GM23338 (cell line): ENCODE measurements at regions not wholly inside any gene's neighbourhood (a gene's known extent, or its start where the extent isn't known, plus 50 kb on each side); places are given as distances from the start of the nearest gene placed in this dataset.

Experiments used
- ATAC-seq: fragments of 200-7000 bp; cut with Tn5 transposase; 3 replicates; pipeline ENCODE4 v1.9.1; 2020
- DNase-seq: peaks from one replicate; pipeline ENCODE4 v3.0.0-alpha.2; 2015; ENCODE audit warnings: low spot score
- H2AFZ ChIP-seq: fragments of 200-600 bp; sonication (generic); 2 replicates; pipeline ENCODE4 v1.8.0; 2016; ENCODE audit warnings: antibody characterized with exemption, mild to moderate bottlenecking, moderate library complexity
- H3F3A ChIP-seq: fragments of 200-600 bp; sonication (generic); replicated peaks from 2 replicates; pipeline ENCODE4 v1.8.0; 2017; ENCODE audit warnings: antibody characterized with exemption, mixed run types, low read depth
- H3K27ac ChIP-seq: fragments of 200-600 bp; sonication (generic); 2 replicates; pipeline ENCODE4 v1.6.1; 2016; ENCODE audit warnings: low read depth
- H3K27me3 ChIP-seq: fragments of 200-600 bp; sonication (generic); 2 replicates; pipeline ENCODE4 v1.8.0; 2016; ENCODE audit warnings: mild to moderate bottlenecking, mixed run types, moderate library complexity; ENCODE audit not compliant: insufficient read depth
- H3K36me3 ChIP-seq: fragments of 200-600 bp; sonication (generic); 2 replicates; pipeline ENCODE4 v1.8.0; 2016; ENCODE audit warnings: mild to moderate bottlenecking; ENCODE audit not compliant: insufficient read depth
- H3K4me1 ChIP-seq: fragments of 200-600 bp; sonication (generic); 2 replicates; pipeline ENCODE4 v1.8.0; 2016; ENCODE audit warnings: mild to moderate bottlenecking, moderate library complexity; ENCODE audit not compliant: insufficient read depth
- H3K4me2 ChIP-seq: fragments of 200-600 bp; sonication (generic); 2 replicates; pipeline ENCODE4 v1.7.1; 2017; ENCODE audit warnings: mixed run types
- H3K4me3 ChIP-seq: fragments of 200-600 bp; sonication (generic); 2 replicates; pipeline ENCODE4 v1.6.1; 2016; ENCODE audit warnings: mixed run types
- H3K79me2 ChIP-seq: fragments of 200-600 bp; sonication (generic); replicated peaks from 2 replicates; pipeline ENCODE4 v1.8.0; 2017; ENCODE audit warnings: mild to moderate bottlenecking; ENCODE audit not compliant: insufficient read depth
- H3K9me2 ChIP-seq: fragments of 200-600 bp; sonication (generic); 2 replicates; pipeline ENCODE4 v1.8.0; 2017; ENCODE audit not compliant: insufficient read depth
- H4K20me1 ChIP-seq: fragments of 200-600 bp; sonication (generic); replicated peaks from 2 replicates; pipeline ENCODE4 v1.8.0; 2017; ENCODE audit warnings: mild to moderate bottlenecking; ENCODE audit not compliant: insufficient read depth
- H3K27ac Mint-ChIP-seq: 2 replicates; pipeline ENCODE4 v1.8.0; 2020; ENCODE audit warnings: inconsistent platforms, mild to moderate bottlenecking, moderate library complexity, mixed read lengths
- H3K27me3 Mint-ChIP-seq: 3 replicates; pipeline ENCODE4 v1.8.0; 2022; ENCODE audit warnings: low read depth, mild to moderate bottlenecking, moderate library complexity, mixed read lengths, inconsistent platforms; ENCODE audit not compliant: insufficient read depth, poor library complexity
- H3K36me3 Mint-ChIP-seq: 3 replicates; pipeline ENCODE4 v1.8.0; 2021; ENCODE audit warnings: low read depth, mild to moderate bottlenecking, inconsistent platforms, moderate library complexity, mixed read lengths
- H3K4me1 Mint-ChIP-seq: 3 replicates; pipeline ENCODE4 v1.8.0; 2020; ENCODE audit warnings: mild to moderate bottlenecking, inconsistent platforms, mixed read lengths
- H3K4me3 Mint-ChIP-seq: 3 replicates; pipeline ENCODE4 v1.8.0; 2021; ENCODE audit warnings: moderate library complexity, mild to moderate bottlenecking, inconsistent platforms, mixed read lengths
- H3K9me3 Mint-ChIP-seq: 3 replicates; pipeline ENCODE4 v1.8.0; 2020; ENCODE audit warnings: moderate library complexity, mild to moderate bottlenecking, inconsistent platforms, mixed read lengths
- CREB1 ChIP-seq: fragments of 250-450 bp; sonication (Bioruptor Pico); IDR thresholded peaks from 2 replicates; pipeline ENCODE4 v1.5.0; 2020; ENCODE audit warnings: low read depth, mild to moderate bottlenecking, moderate library complexity
- CTCF ChIP-seq, 2 experiments: fragments of 200-600 bp in 1 of 2; sonication (generic) in 1 of 2; conservative IDR thresholded peaks; 2 replicates each; pipeline versions ENCODE4 v1.5.1 to v1.6.1; 2016 to 2017; ENCODE audit warnings: antibody characterized with exemption in 2 of 2, low read depth in 2 of 2, mild to moderate bottlenecking in 2 of 2, moderate library complexity in 1 of 2
- ETS1 ChIP-seq: IDR thresholded peaks from 2 replicates; pipeline ENCODE4 v1.6.1; 2016; ENCODE audit warnings: antibody characterized with exemption
- EZH2 ChIP-seq: fragments of 200-600 bp; sonication (generic); IDR thresholded peaks from one replicate; pipeline ENCODE4 v1.8.0; 2017; ENCODE audit warnings: antibody characterized with exemption, mild to moderate bottlenecking, low read depth; ENCODE audit not compliant: unreplicated experiment
- EZH2phosphoT487 ChIP-seq: fragments of 200-600 bp; sonication (generic); IDR thresholded peaks from one replicate; pipeline ENCODE4 v1.8.1; 2018; ENCODE audit warnings: antibody characterized with exemption; ENCODE audit not compliant: unreplicated experiment
- JUNB ChIP-seq: IDR thresholded peaks from one replicate; pipeline ENCODE4 v1.6.1; 2016; ENCODE audit warnings: antibody characterized with exemption; ENCODE audit not compliant: unreplicated experiment
- NANOG ChIP-seq: IDR thresholded peaks from 2 replicates; pipeline ENCODE4 v1.6.1; 2016; ENCODE audit warnings: antibody characterized with exemption, borderline replicate concordance
- POLR2AphosphoS5 ChIP-seq: IDR thresholded peaks from 2 replicates; pipeline ENCODE4 v1.6.1; 2016; ENCODE audit warnings: antibody characterized with exemption, low read depth
- REST ChIP-seq: IDR thresholded peaks from one replicate; pipeline ENCODE4 v1.6.1; 2018; ENCODE audit warnings: antibody characterized with exemption; ENCODE audit not compliant: unreplicated experiment
- STAT1 ChIP-seq: IDR thresholded peaks from one replicate; pipeline ENCODE4 v1.6.1; 2016; ENCODE audit warnings: antibody characterized with exemption; ENCODE audit not compliant: unreplicated experiment
- ZNF114 ChIP-seq: fragments of 250-450 bp; sonication (Bioruptor Pico); IDR thresholded peaks from 2 replicates; pipeline ENCODE4 v1.5.0; 2020; ENCODE audit warnings: mild to moderate bottlenecking, moderate library complexity
- ZNF331 ChIP-seq: fragments of 250-450 bp; sonication (Bioruptor Pico); IDR thresholded peaks from 2 replicates; pipeline ENCODE4 v1.5.0; 2020; ENCODE audit warnings: low read depth, mild to moderate bottlenecking, moderate library complexity

GRCh38 chr2:2848198-2848597, 517.1 kb upstream of the MYT1L start:
- H3K27me3 Mint-ChIP-seq: peaks cover 9% of the 10 kb centered on the region
- H3K4me3 ChIP-seq: no peak overlapping the region
- H3K4me2 ChIP-seq: no peak overlapping the region
- no peak for ATAC-seq
- H3K36me3 Mint-ChIP-seq: no peaks in the 10 kb centered on the region
- H3K27me3 ChIP-seq: no peaks in the 10 kb centered on the region
- H3K4me1 Mint-ChIP-seq: peaks cover 13% of the 10 kb centered on the region; the same call in 2 of the 3 replicates
- no peak overlapping the region for H2AFZ ChIP-seq
- TF ChIP-seq POLR2AphosphoS5: no peak
- no peak for TF ChIP-seq REST
- no peak for TF ChIP-seq CREB1
- no peak for TF ChIP-seq ZNF331 (CRISPR knock-in tag)
- TF ChIP-seq EZH2phosphoT487: no peak
- no peaks in the 10 kb centered on the region for H3K9me3 Mint-ChIP-seq
- H3K79me2 ChIP-seq: no peaks in the 10 kb centered on the region
- no peak for DNase-seq
- H3K36me3 ChIP-seq: no peaks in the 10 kb centered on the region
- no peak overlapping the region for H3K4me3 Mint-ChIP-seq
- peaks cover 9% of the 10 kb centered on the region; the same call in 1 of the 2 replicates for H3K9me2 ChIP-seq
- no peaks in the 10 kb centered on the region; the same call in 1 of the 2 replicates for H3F3A ChIP-seq
- no peak overlapping the region for H3K27ac ChIP-seq
- H3K27ac Mint-ChIP-seq: no peak overlapping the region
- no peaks in the 10 kb centered on the region for H4K20me1 ChIP-seq
- H3K4me1 ChIP-seq: no peaks in the 10 kb centered on the region

GRCh38 chr2:2847209-2847676, 516.2 kb upstream of the MYT1L start:
- H3K4me3 ChIP-seq: no peak overlapping the region
- TF ChIP-seq JUNB: no peak
- TF ChIP-seq CREB1: no peak
- no peak for TF ChIP-seq REST
- no peak for TF ChIP-seq POLR2AphosphoS5
- TF ChIP-seq NANOG: no peak
- TF ChIP-seq EZH2: no peak
- no peak for TF ChIP-seq EZH2phosphoT487
- TF ChIP-seq ETS1: no peak
- TF ChIP-seq ZNF331 (CRISPR knock-in tag): no peak
- TF ChIP-seq CTCF (conservative IDR thresholded peaks at IDR 0.05; ENCODE audit: low read depth in 2 of 2): no peak
- TF ChIP-seq ZNF114: no peak
- no peak for TF ChIP-seq STAT1

More at GRCh38 chr2:2847209-2847676, 516.2 kb upstream of the MYT1L start:
- no peaks in the 10 kb centered on the region for H3K4me1 ChIP-seq
- Mint-ChIP-seq H3K4me3 (no peak overlapping the region), H3K9me3 (no peaks in the 10 kb centered on the region), H3K36me3 (no peaks in the 10 kb centered on the region), H3K4me1 (peaks cover 13% of the 10 kb centered on the region; the same call in 2 of the 3 replicates), H3K27me3 (peaks cover 9% of the 10 kb centered on the region), H3K27ac (no peak overlapping the region)
- no peak overlapping the region for H2AFZ ChIP-seq
- no peaks in the 10 kb centered on the region for H3F3A ChIP-seq
- DNase-seq (no peak), ATAC-seq (no peak)
- no peaks in the 10 kb centered on the region for H3K36me3 ChIP-seq
- no peaks in the 10 kb centered on the region for H3K79me2 ChIP-seq
- no peaks in the 10 kb centered on the region for H3K27me3 ChIP-seq
- H3K27ac ChIP-seq: no peak overlapping the region
- H3K4me2 ChIP-seq: no peak overlapping the region
- peaks cover 2% of the 10 kb centered on the region; the same call in 1 of the 2 replicates for H3K9me2 ChIP-seq
- no peaks in the 10 kb centered on the region for H4K20me1 ChIP-seq
